Fibroblast of lung (primary cell): ENCODE measurements at regions not wholly inside any gene's neighbourhood (a gene's known extent, or its start where the extent isn't known, plus 50 kb on each side); places are given as distances from the start of the nearest gene placed in this dataset.

Source experiments
- DNase-seq, 2 donors: peaks; one replicate each; pipeline versions ENCODE4 v3.0.0 to v3.0.0-alpha.2; 2010; ENCODE audit warnings: low read depth in 2 of 2
- H2AFZ ChIP-seq: 2 replicates; pipeline ENCODE4 v1.5.1; 2012; ENCODE audit warnings: low read length, control low read depth, inconsistent platforms
- H3K27ac ChIP-seq: 2 replicates; pipeline ENCODE4 v1.5.1; 2011; ENCODE audit warnings: low read length, control low read depth; ENCODE audit not compliant: insufficient read depth
- H3K27me3 ChIP-seq: 2 replicates; pipeline ENCODE4 v1.5.1; 2011; ENCODE audit warnings: mild to moderate bottlenecking, low read length; ENCODE audit not compliant: control insufficient read depth, insufficient read depth
- H3K36me3 ChIP-seq: 2 replicates; pipeline ENCODE4 v1.5.1; 2011; ENCODE audit warnings: low read length; ENCODE audit not compliant: control insufficient read depth, insufficient read depth
- H3K4me1 ChIP-seq: 2 replicates; pipeline ENCODE4 v1.5.1; 2011; ENCODE audit warnings: low read length; ENCODE audit not compliant: control insufficient read depth, insufficient read depth; ENCODE audit errors: extremely low read depth
- H3K4me2 ChIP-seq: 2 replicates; pipeline ENCODE4 v1.5.1; 2011; ENCODE audit warnings: low read length, control low read depth; ENCODE audit not compliant: insufficient read depth; ENCODE audit errors: extremely low read depth
- H3K4me3 ChIP-seq, 4 experiments: fragments of 200-600 bp in 1 of 4; sonication (generic) in 1 of 4; replicated peaks in 1 of 4; 2 replicates each; pipeline ENCODE4 v1.5.1; 2011 to 2016; ENCODE audit warnings: low read length in 4 of 4, low read depth in 3 of 4, mild to moderate bottlenecking in 3 of 4, control low read depth in 2 of 4, inconsistent platforms in 1 of 4, mixed read lengths in 1 of 4; ENCODE audit not compliant: insufficient read depth in 1 of 4; ENCODE audit errors: control extremely low read depth in 1 of 4
- H3K79me2 ChIP-seq: 2 replicates; pipeline ENCODE4 v1.5.1; 2012; ENCODE audit warnings: mild to moderate bottlenecking, low read length, inconsistent platforms; ENCODE audit not compliant: control insufficient read depth, insufficient read depth
- H3K9ac ChIP-seq: 2 replicates; pipeline ENCODE4 v1.5.1; 2011; ENCODE audit warnings: mild to moderate bottlenecking, low read length, control low read depth; ENCODE audit not compliant: insufficient read depth
- H3K9me3 ChIP-seq: 2 replicates; pipeline ENCODE4 v1.5.1; 2012; ENCODE audit warnings: low read depth, low read length; ENCODE audit not compliant: control insufficient read depth, insufficient read depth
- H4K20me1 ChIP-seq: 2 replicates; pipeline ENCODE4 v1.5.1; 2011; ENCODE audit warnings: low read length; ENCODE audit not compliant: control insufficient read depth, insufficient read depth; ENCODE audit errors: extremely low read depth
- CTCF ChIP-seq, 2 donors: IDR thresholded peaks in 1 of 2; conservative IDR thresholded peaks in 1 of 2; 1 replicate in 1 of 2; 2 replicates in 1 of 2; pipeline ENCODE4 v1.5.1; 2011 to 2012; ENCODE audit warnings: low read length in 2 of 2, control low read depth in 1 of 2, inconsistent platforms in 1 of 2, low read depth in 1 of 2, mild to moderate bottlenecking in 1 of 2
- EZH2 ChIP-seq: IDR thresholded peaks from 2 replicates; pipeline ENCODE4 v1.5.1; 2012; ENCODE audit warnings: low read length, control low read depth, mild to moderate bottlenecking; ENCODE audit errors: missing control alignments

- no peak for DNase-seq
- H3K27me3 ChIP-seq, result no peaks in the 10 kb centered on the region
- H3K4me1 ChIP-seq, result no peaks in the 10 kb centered on the region
- H3K27ac ChIP-seq, result no peak overlapping the region
- no peak overlapping the region for H3K4me3 ChIP-seq
- H3K79me2 ChIP-seq, result no peaks in the 10 kb centered on the region
- TF ChIP-seq CTCF (conservative IDR thresholded peaks at IDR 0.05 in 1 of 2, IDR thresholded peaks at IDR 0.05 in 1 of 2; ENCODE audit: low read depth in 1 of 2, low read length in 2 of 2) (no peak), EZH2 (no peak)
- H3K36me3 ChIP-seq, result no peaks in the 10 kb centered on the region
- no peak overlapping the region for H2AFZ ChIP-seq
- H3K9ac ChIP-seq, result no peak overlapping the region
- H3K9me3 ChIP-seq, result no peaks in the 10 kb centered on the region
- no peaks in the 10 kb centered on the region for H4K20me1 ChIP-seq
- H3K4me2 ChIP-seq, result no peak overlapping the region
These were observed 67.9 kb upstream of the NOL4 start for GRCh38 chr18:34292594-34292993.

- no peaks in the 10 kb centered on the region for H3K9me3 ChIP-seq
- H3K79me2 ChIP-seq, result no peaks in the 10 kb centered on the region
- no peaks in the 10 kb centered on the region for H3K36me3 ChIP-seq
- H3K4me1 ChIP-seq, result no peaks in the 10 kb centered on the region
- TF ChIP-seq EZH2 (no peak), CTCF (conservative IDR thresholded peaks at IDR 0.05 in 1 of 2, IDR thresholded peaks at IDR 0.05 in 1 of 2; ENCODE audit: low read depth in 1 of 2, low read length in 2 of 2) (no peak)
- DNase-seq, result no peak
- H3K4me2 ChIP-seq, result no peak overlapping the region
- H3K27me3 ChIP-seq, result no peaks in the 10 kb centered on the region
- H3K27ac ChIP-seq, result no peak overlapping the region
- no peak overlapping the region for H3K9ac ChIP-seq
- no peaks in the 10 kb centered on the region for H4K20me1 ChIP-seq
- H2AFZ ChIP-seq, result no peak overlapping the region
- H3K4me3 ChIP-seq, result no peak overlapping the region
These were observed 72.6 kb upstream of the NOL4 start for GRCh38 chr18:34297287-34297686.

- Histone ChIP-seq H2AFZ (no peak overlapping the region), H3K4me2 (no peak overlapping the region), H3K9ac (no peak overlapping the region), H3K79me2 (no peaks in the 10 kb centered on the region), H3K27ac (no peak overlapping the region), H3K4me3 (no peak overlapping the region), H3K9me3 (no peaks in the 10 kb centered on the region), H4K20me1 (no peaks in the 10 kb centered on the region), H3K27me3 (no peaks in the 10 kb centered on the region), H3K4me1 (no peaks in the 10 kb centered on the region), H3K36me3 (no peaks in the 10 kb centered on the region)
- DNase-seq, result no peak
- TF ChIP-seq CTCF (conservative IDR thresholded peaks at IDR 0.05 in 1 of 2, IDR thresholded peaks at IDR 0.05 in 1 of 2; ENCODE audit: low read depth in 1 of 2, low read length in 2 of 2) (no peak), EZH2 (no peak)
These were observed 75.1 kb upstream of the NOL4 start for GRCh38 chr18:34299828-34300227.
